GM12878 (cell line): ENCODE measurements at regions not wholly inside any gene's neighbourhood (a gene's known extent, or its start where the extent isn't known, plus 50 kb on each side); places are given as distances from the start of the nearest gene placed in this dataset.

Experiments
- ATAC-seq: fragments of 200-7000 bp; cut with Tn5 transposase; 3 replicates; pipeline ENCODE4 v1.9.1; 2020; ENCODE audit warnings: mild to moderate bottlenecking, moderate library complexity
- BruUV-seq: library from RNA; stranded (reverse); fragments of 400-500 nt; replicated peaks from 2 replicates; lab custom pipeline; 2021; lab: Mats Ljungman, UMichigan
- CTCF ChIA-PET: fragments of 300-600 bp; sonication (Branson Sonifier 250); formaldehyde crosslinking; extraction: SDS; loops from one replicate; lab custom pipeline; 2021; ENCODE audit warnings: inconsistent platforms; lab: Yijun Ruan, JAX
- POLR2A ChIA-PET: fragments of 350-600 bp; formaldehyde crosslinking; extraction: SDS; loops from one replicate; lab custom pipeline; 2021; ENCODE audit warnings: inconsistent platforms; lab: Charles Lee
- RAD21 ChIA-PET: fragments of 300-600 bp; sonication (Branson Sonifier 250); formaldehyde crosslinking; loops from one replicate; lab custom pipeline; 2023; ENCODE audit warnings: antibody characterized with exemption; ENCODE audit not compliant: unreplicated experiment; lab: Charles Lee
- SMC1A ChIA-PET: fragments of 300-600 bp; sonication (Branson Sonifier 250); formaldehyde crosslinking; loops from one replicate; lab custom pipeline; 2023; ENCODE audit not compliant: unreplicated experiment, uncharacterized antibody; lab: Charles Lee
- DNase-seq: peaks from one replicate; pipeline ENCODE4 v3.0.0-alpha.2; 2011; ENCODE audit warnings: low read depth, low spot score
- FAIRE-seq: peaks from 3 replicates; lab custom pipeline; 2011; peaks lifted over from hg19 to GRCh38; lab: Jason Lieb, UNC
- H2AFZ ChIP-seq: 2 replicates; pipeline ENCODE4 v1.6.0; 2011; ENCODE audit warnings: low read depth, low read length, control low read depth; ENCODE audit not compliant: control insufficient read depth
- H3K27ac ChIP-seq: 2 replicates; pipeline ENCODE4 v1.5.1; 2011; ENCODE audit warnings: control low read depth; ENCODE audit not compliant: control insufficient read depth, insufficient read depth
- H3K27me3 ChIP-seq, 2 experiments: replicated peaks in 1 of 2; 2 replicates each; pipeline versions ENCODE4 v1.6.0 to v1.6.1; 2011; ENCODE audit warnings: low read length in 1 of 2; ENCODE audit not compliant: control insufficient read depth in 2 of 2, insufficient read depth in 2 of 2
- H3K36me3 ChIP-seq, 2 experiments: 2 replicates each; pipeline ENCODE4 v1.5.1; 2011; ENCODE audit warnings: low read length in 1 of 2; ENCODE audit not compliant: control insufficient read depth in 2 of 2, insufficient read depth in 2 of 2
- H3K4me1 ChIP-seq: 2 replicates; pipeline ENCODE4 v1.6.1; 2011; ENCODE audit warnings: mild to moderate bottlenecking, low read length, moderate library complexity, mixed read lengths; ENCODE audit not compliant: control insufficient read depth, insufficient read depth
- H3K4me2 ChIP-seq: 2 replicates; pipeline ENCODE4 v1.6.0; 2011; ENCODE audit warnings: control low read depth; ENCODE audit not compliant: control insufficient read depth, insufficient read depth
- H3K4me3 ChIP-seq: fragments of 200-600 bp; sonication (generic); 2 replicates; pipeline ENCODE4 v1.5.1; 2016
- H3K79me2 ChIP-seq: 2 replicates; pipeline ENCODE4 v1.6.0; 2011; ENCODE audit warnings: low read length; ENCODE audit not compliant: control insufficient read depth, insufficient read depth
- H3K9ac ChIP-seq: 2 replicates; pipeline ENCODE4 v1.8.0; 2011; ENCODE audit warnings: low read length, control low read depth, mixed read lengths; ENCODE audit not compliant: control insufficient read depth, insufficient read depth
- H3K9me3 ChIP-seq: replicated peaks from 3 replicates; pipeline ENCODE4 v1.5.1; 2011; ENCODE audit warnings: mild to moderate bottlenecking, low read length; ENCODE audit not compliant: control insufficient read depth, insufficient read depth
- H4K20me1 ChIP-seq: 2 replicates; pipeline ENCODE4 v1.6.0; 2011; ENCODE audit not compliant: control insufficient read depth, insufficient read depth
- BRCA1 ChIP-seq: IDR thresholded peaks from 2 replicates; pipeline ENCODE4 v1.6.1; 2011; ENCODE audit warnings: low read depth, low read length, improper control_type of control experiment
- ESRRA ChIP-seq: IDR thresholded peaks from 2 replicates; pipeline ENCODE4 v1.6.1; 2012; ENCODE audit warnings: mild to moderate bottlenecking, low read length, improper control_type of control experiment
- FOXM1 ChIP-seq: IDR thresholded peaks from 2 replicates; pipeline ENCODE4 v1.6.1; 2012; ENCODE audit warnings: low read depth, mild to moderate bottlenecking, inconsistent platforms, low read length, moderate library complexity
- MYC ChIP-seq: IDR thresholded peaks from 2 replicates; pipeline ENCODE4 v1.6.1; 2011; ENCODE audit warnings: mild to moderate bottlenecking, low read length, moderate library complexity, inconsistent platforms; ENCODE audit not compliant: insufficient read depth, insufficient replicate concordance, insufficient read length, severe bottlenecking
- NFYA ChIP-seq: IDR thresholded peaks from 2 replicates; pipeline ENCODE4 v1.6.1; 2011; ENCODE audit warnings: low read depth, mild to moderate bottlenecking, low read length, improper control_type of control experiment, borderline replicate concordance
- PKNOX1 ChIP-seq: fragments of 450-650 bp; IDR thresholded peaks from 2 replicates; pipeline ENCODE4 v1.6.1; 2016; ENCODE audit warnings: mild to moderate bottlenecking
- RBBP5 ChIP-seq: fragments of 200-600 bp; sonication (generic); conservative IDR thresholded peaks from 2 replicates; pipeline ENCODE4 v1.6.1; 2016
- ZBED1 ChIP-seq: IDR thresholded peaks from 2 replicates; pipeline ENCODE4 v1.6.1; 2016; ENCODE audit warnings: borderline replicate concordance
- ZNF217 ChIP-seq: fragments of 450-650 bp; IDR thresholded peaks from 2 replicates; pipeline ENCODE4 v1.6.1; 2017; ENCODE audit warnings: antibody characterized with exemption, mild to moderate bottlenecking
- WGBS: methylation state at CpG from one replicate; pipeline ENCODE4 v1.1.6; 2016; ENCODE audit warnings: low lambda C conversion rate; ENCODE audit not compliant: insufficient replicate concordance, insufficient coverage; ENCODE audit errors: missing lambda C conversion rate; 5-methylcytosine and 5-hydroxymethylcytosine counted together
- in situ Hi-C: fragments of 300-500 bp; cut with MboI; formaldehyde crosslinking; loops from 9 replicates; pipeline ENCODE4 v1.14.3; 2018; ENCODE audit warnings: mixed read lengths
- intact Hi-C: fragments of 100-400 bp; cut with micrococcal nuclease; formaldehyde crosslinking; loops from one replicate; pipeline ENCODE4 v1.14.2; 2022; ENCODE audit not compliant: unreplicated experiment
- TF ChIP-seq, protein P1 (sequence below): fragments of 450-650 bp; IDR thresholded peaks from 2 replicates; pipeline ENCODE4 v1.6.1; 2017; ENCODE audit warnings: low read depth, mild to moderate bottlenecking, moderate library complexity
- TF ChIP-seq, protein P2 (sequence below): fragments of 450-650 bp; formaldehyde crosslinking; IDR thresholded peaks from 2 replicates; pipeline ENCODE4 v1.4.0; 2022; ENCODE audit warnings: mild to moderate bottlenecking, moderate library complexity
- TF ChIP-seq, protein P3 (sequence below): IDR thresholded peaks from 2 replicates; pipeline ENCODE4 v1.6.1; 2011; ENCODE audit warnings: low read depth, mild to moderate bottlenecking, low read length, moderate library complexity, borderline replicate concordance; ENCODE audit errors: extremely low read depth

GRCh38 chr17:31750578-31750977 lies 108.5 kb downstream of the COPRS start:
- BruUV-seq = no TSS peak
- no peak overlapping the region for H3K27ac ChIP-seq
- 16% methylated on average over 3 of the region's 3 CpGs for WGBS
- RAD21 ChIA-PET = no interaction called here
- SMC1A ChIA-PET = interaction anchor here (0.7 kb wide), 1 partner anchor 13 kb away, joined by 3 read pairs; no protein-coding TSS in a partner anchor
- H3K4me1 ChIP-seq = no peaks in the 10 kb centered on the region
- no peaks in the 10 kb centered on the region for H4K20me1 ChIP-seq
- FAIRE-seq = no peak
- intact Hi-C loops (no loop called here), in situ Hi-C loops (no loop called here)
- TF ChIP-seq ESRRA (no peak), ZBED1 (no peak)
- TF ChIP-seq, protein P1, sequence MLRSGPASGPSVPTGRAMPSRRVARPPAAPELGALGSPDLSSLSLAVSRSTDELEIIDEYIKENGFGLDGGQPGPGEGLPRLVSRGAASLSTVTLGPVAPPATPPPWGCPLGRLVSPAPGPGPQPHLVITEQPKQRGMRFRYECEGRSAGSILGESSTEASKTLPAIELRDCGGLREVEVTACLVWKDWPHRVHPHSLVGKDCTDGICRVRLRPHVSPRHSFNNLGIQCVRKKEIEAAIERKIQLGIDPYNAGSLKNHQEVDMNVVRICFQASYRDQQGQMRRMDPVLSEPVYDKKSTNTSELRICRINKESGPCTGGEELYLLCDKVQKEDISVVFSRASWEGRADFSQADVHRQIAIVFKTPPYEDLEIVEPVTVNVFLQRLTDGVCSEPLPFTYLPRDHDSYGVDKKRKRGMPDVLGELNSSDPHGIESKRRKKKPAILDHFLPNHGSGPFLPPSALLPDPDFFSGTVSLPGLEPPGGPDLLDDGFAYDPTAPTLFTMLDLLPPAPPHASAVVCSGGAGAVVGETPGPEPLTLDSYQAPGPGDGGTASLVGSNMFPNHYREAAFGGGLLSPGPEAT = no peak
- no peaks in the 10 kb centered on the region for H3K79me2 ChIP-seq
- H3K36me3 ChIP-seq = no peaks in the 10 kb centered on the region
- no peak for ATAC-seq
- no peak overlapping the region for H3K9ac ChIP-seq
- no peak overlapping the region for H2AFZ ChIP-seq
- no peak for DNase-seq
- H3K9me3 ChIP-seq = no peaks in the 10 kb centered on the region
- no peaks in the 10 kb centered on the region; a peak in 1 of 4 replicates for H3K27me3 ChIP-seq
- CTCF ChIA-PET = interaction anchor here (1.1 kb wide), 1 partner anchor 92 kb away, joined by 3 read pairs; no protein-coding TSS in a partner anchor
- POLR2A ChIA-PET = no interaction called here
- H3K4me2 ChIP-seq = no peak overlapping the region
- no peak overlapping the region for H3K4me3 ChIP-seq

DNA sequence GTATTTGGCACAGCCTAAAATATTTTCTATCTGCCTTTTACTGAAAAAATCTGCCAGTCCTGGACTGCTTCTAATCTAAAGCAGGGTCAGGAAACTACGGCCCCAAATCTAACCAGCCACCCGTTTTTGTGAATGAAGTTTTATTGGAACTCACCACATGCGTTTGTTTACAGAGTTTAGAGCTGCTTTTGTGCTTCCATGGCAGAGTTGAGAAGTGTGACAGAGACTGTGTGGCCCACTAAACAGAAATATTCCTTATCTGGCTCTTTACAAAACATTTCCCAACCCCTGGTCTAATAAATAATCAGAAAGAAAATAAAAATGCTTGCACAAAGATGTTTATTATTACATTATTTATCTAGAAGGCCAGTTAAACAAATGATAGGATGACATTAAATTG lies 110.2 kb downstream of the COPRS start:
- H3K4me3 ChIP-seq = no peak overlapping the region
- no peaks in the 10 kb centered on the region for H3K9me3 ChIP-seq
- H3K79me2 ChIP-seq = no peaks in the 10 kb centered on the region
- H3K9ac ChIP-seq = no peak overlapping the region
- WGBS = 12% methylated on average over 3 of the region's 3 CpGs
- RAD21 ChIA-PET = no interaction called here
- H3K27ac ChIP-seq = no peak overlapping the region
- intact Hi-C loops = no loop called here
- SMC1A ChIA-PET = no interaction called here
- no peaks in the 10 kb centered on the region for H3K36me3 ChIP-seq
- no peaks in the 10 kb centered on the region for H4K20me1 ChIP-seq
- in situ Hi-C loops = no loop called here
- FAIRE-seq (no peak), DNase-seq (no peak), ATAC-seq (no peak)
- CTCF ChIA-PET = no interaction called here
- no peak overlapping the region for H3K4me2 ChIP-seq
- BruUV-seq = no TSS peak
- H2AFZ ChIP-seq = no peak overlapping the region
- POLR2A ChIA-PET = no interaction called here
- H3K27me3 ChIP-seq = peaks cover 0 to 4% of the 10 kb centered on the region in 2 experiments; a peak in 1 of 4 replicates
- H3K4me1 ChIP-seq = no peaks in the 10 kb centered on the region
- TF ChIP-seq, protein P2, sequence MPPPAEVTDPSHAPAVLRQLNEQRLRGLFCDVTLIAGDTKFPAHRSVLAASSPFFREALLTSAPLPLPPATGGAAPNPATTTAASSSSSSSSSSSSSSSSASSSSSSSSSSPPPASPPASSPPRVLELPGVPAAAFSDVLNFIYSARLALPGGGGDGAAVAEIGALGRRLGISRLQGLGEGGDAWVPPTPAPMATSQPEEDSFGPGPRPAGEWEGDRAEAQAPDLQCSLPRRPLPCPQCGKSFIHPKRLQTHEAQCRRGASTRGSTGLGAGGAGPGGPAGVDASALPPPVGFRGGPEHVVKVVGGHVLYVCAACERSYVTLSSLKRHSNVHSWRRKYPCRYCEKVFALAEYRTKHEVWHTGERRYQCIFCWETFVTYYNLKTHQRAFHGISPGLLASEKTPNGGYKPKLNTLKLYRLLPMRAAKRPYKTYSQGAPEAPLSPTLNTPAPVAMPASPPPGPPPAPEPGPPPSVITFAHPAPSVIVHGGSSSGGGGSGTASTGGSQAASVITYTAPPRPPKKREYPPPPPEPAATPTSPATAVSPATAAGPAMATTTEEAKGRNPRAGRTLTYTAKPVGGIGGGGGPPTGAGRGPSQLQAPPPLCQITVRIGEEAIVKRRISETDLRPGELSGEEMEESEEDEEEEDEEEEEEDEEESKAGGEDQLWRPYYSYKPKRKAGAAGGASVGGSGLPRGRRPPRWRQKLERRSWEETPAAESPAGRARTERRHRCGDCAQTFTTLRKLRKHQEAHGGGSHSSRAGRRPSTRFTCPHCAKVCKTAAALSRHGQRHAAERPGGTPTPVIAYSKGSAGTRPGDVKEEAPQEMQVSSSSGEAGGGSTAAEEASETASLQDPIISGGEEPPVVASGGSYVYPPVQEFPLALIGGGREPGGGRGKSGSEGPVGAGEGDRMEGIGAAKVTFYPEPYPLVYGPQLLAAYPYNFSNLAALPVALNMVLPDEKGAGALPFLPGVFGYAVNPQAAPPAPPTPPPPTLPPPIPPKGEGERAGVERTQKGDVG (CRISPR knock-in tag) = no peak
- TF ChIP-seq PKNOX1 = no peak
- TF ChIP-seq RBBP5 = no peak
- TF ChIP-seq, protein P3, sequence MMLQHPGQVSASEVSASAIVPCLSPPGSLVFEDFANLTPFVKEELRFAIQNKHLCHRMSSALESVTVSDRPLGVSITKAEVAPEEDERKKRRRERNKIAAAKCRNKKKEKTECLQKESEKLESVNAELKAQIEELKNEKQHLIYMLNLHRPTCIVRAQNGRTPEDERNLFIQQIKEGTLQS = no peak
- no peak for TF ChIP-seq NFYA
- no peak for TF ChIP-seq MYC
- no peak for TF ChIP-seq FOXM1
- TF ChIP-seq BRCA1 = no peak
- TF ChIP-seq ZNF217 = no peak
